Naive thymus-derived CD4-positive, alpha-beta T cell (primary cell): ENCODE measurements at regions not wholly inside any gene's neighbourhood (a gene's known extent, or its start where the extent isn't known, plus 50 kb on each side); places are given as distances from the start of the nearest gene placed in this dataset.
"Not testable (repeated sequence)": the region's sequence is repeated elsewhere in the genome, so short reads cannot be mapped to it uniquely, and the experiment has no call there.

Experiments used
- ATAC-seq: fragments of 150-1000 bp; cut with Tn5 transposase; 2 replicates; pipeline ENCODE4 v1.10.0; 2021; ENCODE audit warnings: mild to moderate bottlenecking, moderate library complexity
- CTCF ChIA-PET: fragments of 350-600 bp; sonication (Branson Sonifier 250); formaldehyde crosslinking; loops from one replicate; lab custom pipeline; 2021; ENCODE audit warnings: antibody characterized with exemption; lab: Charles Lee
- POLR2A ChIA-PET: fragments of 350-600 bp; sonication (Branson Sonifier 250); formaldehyde crosslinking; loops from one replicate; lab custom pipeline; 2021; ENCODE audit warnings: antibody characterized with exemption, inconsistent platforms; lab: Charles Lee
- DNase-seq, 9 donors: peaks; one replicate each; pipeline versions ENCODE4 v3.0.0 to v3.0.0-alpha.2; 2020 to 2022; ENCODE audit warnings: mixed read lengths in 1 of 9
- H3K27ac ChIP-seq: one replicate; pipeline ENCODE4 v1.7.0; 2013; ENCODE audit warnings: mild to moderate bottlenecking, low read depth, low read length, moderate library complexity
- H3K27me3 ChIP-seq, 2 donors: one replicate each; pipeline ENCODE4 v1.7.0; 2013; ENCODE audit warnings: low read length in 2 of 2, mild to moderate bottlenecking in 2 of 2, moderate library complexity in 2 of 2; ENCODE audit not compliant: control insufficient read depth in 2 of 2, insufficient read depth in 2 of 2
- H3K36me3 ChIP-seq, 3 experiments: 1 replicate in 2 of 3; 2 replicates in 1 of 3; pipeline ENCODE4 v1.7.0; 2013; ENCODE audit warnings: low read length in 3 of 3, mild to moderate bottlenecking in 3 of 3, moderate library complexity in 1 of 3; ENCODE audit not compliant: insufficient read depth in 3 of 3, control insufficient read depth in 2 of 3
- H3K4me1 ChIP-seq, 2 donors: one replicate each; pipeline ENCODE4 v1.7.0; 2013; ENCODE audit warnings: low read length in 2 of 2, mild to moderate bottlenecking in 2 of 2, moderate library complexity in 1 of 2; ENCODE audit not compliant: control insufficient read depth in 2 of 2, insufficient read depth in 2 of 2
- H3K4me3 ChIP-seq: 2 replicates; pipeline ENCODE4 v1.7.0; 2013; ENCODE audit warnings: mild to moderate bottlenecking, low read length
- H3K9me3 ChIP-seq, 3 experiments: 1 replicate in 2 of 3; 2 replicates in 1 of 3; pipeline ENCODE4 v1.7.0; 2013; ENCODE audit warnings: low read length in 3 of 3; ENCODE audit not compliant: control insufficient read depth in 2 of 3
- H3K27ac Mint-ChIP-seq, 9 donors: one replicate each; pipeline ENCODE4 v1.8.0; 2020 to 2022; ENCODE audit warnings: mixed read lengths in 9 of 9, mild to moderate bottlenecking in 8 of 9, moderate library complexity in 5 of 9, inconsistent platforms in 2 of 9
- H3K27me3 Mint-ChIP-seq, 5 donors: one replicate each; pipeline ENCODE4 v1.8.0; 2021 to 2022; ENCODE audit warnings: mixed read lengths in 5 of 5, mild to moderate bottlenecking in 1 of 5
- H3K36me3 Mint-ChIP-seq, 5 donors: one replicate each; pipeline ENCODE4 v1.8.0; 2020 to 2022; ENCODE audit warnings: mixed read lengths in 5 of 5, mild to moderate bottlenecking in 3 of 5, inconsistent platforms in 1 of 5
- H3K4me1 Mint-ChIP-seq, 7 donors: one replicate each; pipeline ENCODE4 v1.8.0; 2020 to 2022; ENCODE audit warnings: mixed read lengths in 7 of 7, mild to moderate bottlenecking in 3 of 7, inconsistent platforms in 1 of 7
- H3K4me3 Mint-ChIP-seq, 10 donors: one replicate each; pipeline ENCODE4 v1.8.0; 2020 to 2022; ENCODE audit warnings: mild to moderate bottlenecking in 10 of 10, mixed read lengths in 10 of 10, moderate library complexity in 6 of 10, inconsistent platforms in 2 of 10
- H3K9me3 Mint-ChIP-seq, 11 donors: one replicate each; pipeline ENCODE4 v1.8.0; 2020 to 2022; ENCODE audit warnings: mixed read lengths in 11 of 11, mild to moderate bottlenecking in 4 of 11, inconsistent platforms in 1 of 11, moderate library complexity in 1 of 11
- intact Hi-C, 2 donors: fragments of 100-400 bp; cut with micrococcal nuclease; formaldehyde crosslinking; loops; one replicate each; pipeline ENCODE4 v1.15.1; 2023

- no peaks in the 10 kb centered on the region for H3K4me1 Mint-ChIP-seq
- no peak overlapping the region for H3K27ac Mint-ChIP-seq
- no peak overlapping the region for H3K4me3 Mint-ChIP-seq
- Histone ChIP-seq H3K27me3 (no peaks in the 10 kb centered on the region), H3K4me3 (no peak overlapping the region), H3K9me3 (peaks cover 0 to 3% (median 0%) of the 10 kb centered on the region in 3 experiments), H3K27ac (no peak overlapping the region), H3K36me3 (no peaks in the 10 kb centered on the region), H3K4me1 (no peaks in the 10 kb centered on the region)
- ChIA-PET POLR2A (no interaction called here), CTCF (no interaction called here)
- H3K36me3 Mint-ChIP-seq = peaks cover 0 to 9% (median 2%) of the 10 kb centered on the region in 5 donors
- no peak for DNase-seq
- H3K9me3 Mint-ChIP-seq = peaks cover 0 to 17% (median 13%) of the 10 kb centered on the region in 11 donors
- intact Hi-C loops = no loop called here
- peaks cover 0 to 7% (median 0%) of the 10 kb centered on the region in 5 donors for H3K27me3 Mint-ChIP-seq
- no peak for ATAC-seq
These were observed 60.3 kb upstream of the ADAMTS2 start for GRCh38 chr5:179405426-179406030.

- Histone ChIP-seq H3K27ac (no peak overlapping the region), H3K4me1 (no peaks in the 10 kb centered on the region), H3K36me3 (no peaks in the 10 kb centered on the region), H3K9me3 (peaks cover 0 to 8% (median 0%) of the 10 kb centered on the region in 3 experiments), H3K4me3 (no peak overlapping the region), H3K27me3 (no peaks in the 10 kb centered on the region)
- Mint-ChIP-seq H3K4me3 (no peak overlapping the region), H3K4me1 (no peaks in the 10 kb centered on the region), H3K27me3 (peaks cover 0 to 7% (median 0%) of the 10 kb centered on the region in 5 donors), H3K36me3 (peaks cover 0 to 13% (median 2%) of the 10 kb centered on the region in 5 donors), H3K9me3 (peaks cover 0 to 22% (median 14%) of the 10 kb centered on the region in 11 donors), H3K27ac (no peak overlapping the region)
- ChIA-PET POLR2A (no interaction called here), CTCF (no interaction called here)
- DNase-seq (no peak), ATAC-seq (no peak)
- intact Hi-C loops = no loop called here
These were observed 59.8 kb upstream of the ADAMTS2 start for GRCh38 chr5:179405054-179405416.

GRCh38 chr5:179404321-179405053 lies 59.2 kb upstream of the ADAMTS2 start:
- Mint-ChIP-seq H3K27me3 (peaks cover 0 to 7% (median 0%) of the 10 kb centered on the region in 5 donors), H3K27ac (no peak overlapping the region), H3K9me3 (peaks cover 0 to 28% (median 18%) of the 10 kb centered on the region in 11 donors), H3K4me1 (no peaks in the 10 kb centered on the region), H3K4me3 (no peak overlapping the region), H3K36me3 (peaks cover 2 to 18% (median 4%) of the 10 kb centered on the region in 5 donors)
- POLR2A ChIA-PET = no interaction called here
- Histone ChIP-seq H3K27me3 (no peaks in the 10 kb centered on the region), H3K27ac (no peak overlapping the region), H3K4me3 (no peak overlapping the region), H3K4me1 (no peaks in the 10 kb centered on the region), H3K36me3 (no peaks in the 10 kb centered on the region), H3K9me3 (peaks cover 0 to 13% (median 0%) of the 10 kb centered on the region in 3 experiments)
- ATAC-seq (no peak), DNase-seq (no peak)
- CTCF ChIA-PET = no interaction called here
- intact Hi-C loops = no loop called here

GRCh38 chr5:179403426-179404147 lies 58.3 kb upstream of the ADAMTS2 start:
- Histone ChIP-seq H3K4me3 (no peak overlapping the region), H3K9me3 (peaks cover 0 to 22% (median 0%) of the 10 kb centered on the region in 3 experiments), H3K36me3 (no peaks in the 10 kb centered on the region), H3K27ac (no peak overlapping the region), H3K4me1 (no peaks in the 10 kb centered on the region), H3K27me3 (no peaks in the 10 kb centered on the region)
- no peak overlapping the region for H3K4me3 Mint-ChIP-seq
- peaks cover 0 to 37% (median 24%) of the 10 kb centered on the region in 11 donors for H3K9me3 Mint-ChIP-seq
- H3K36me3 Mint-ChIP-seq = peaks cover 3 to 22% (median 5%) of the 10 kb centered on the region in 5 donors
- POLR2A ChIA-PET = no interaction called here
- H3K27me3 Mint-ChIP-seq = peaks cover 0 to 7% (median 0%) of the 10 kb centered on the region in 5 donors
- no peak overlapping the region for H3K27ac Mint-ChIP-seq
- no peak for ATAC-seq
- CTCF ChIA-PET = no interaction called here
- intact Hi-C loops = no loop called here
- DNase-seq = no peak
- no peaks in the 10 kb centered on the region for H3K4me1 Mint-ChIP-seq

GRCh38 chr5:179400435-179400834 lies 55.2 kb upstream of the ADAMTS2 start:
- POLR2A ChIA-PET, H3K36me3 ChIP-seq, intact Hi-C loops, H3K27ac Mint-ChIP-seq, H3K27ac ChIP-seq, ATAC-seq, DNase-seq, H3K4me1 Mint-ChIP-seq, H3K4me1 ChIP-seq, CTCF ChIA-PET, H3K4me3 Mint-ChIP-seq, H3K27me3 ChIP-seq, H3K4me3 ChIP-seq: not testable (repeated sequence)
- H3K9me3 ChIP-seq = peaks cover 0 to 25% (median 0%) of the 10 kb centered on the region in 3 experiments
- Mint-ChIP-seq H3K36me3 (peaks cover 3 to 22% (median 5%) of the 10 kb centered on the region in 5 donors), H3K27me3 (peaks cover 0 to 10% (median 6%) of the 10 kb centered on the region in 5 donors), H3K9me3 (peaks cover 6 to 50% (median 26%) of the 10 kb centered on the region in 11 donors)

GRCh38 chr5:179400020-179400419 lies 54.8 kb upstream of the ADAMTS2 start:
- no peak for DNase-seq
- H3K27me3 ChIP-seq = peaks cover 0 to 3% of the 10 kb centered on the region in 2 donors
- no peaks in the 10 kb centered on the region for H3K4me1 ChIP-seq
- H3K4me1 Mint-ChIP-seq = no peaks in the 10 kb centered on the region
- ATAC-seq = no peak
- no peaks in the 10 kb centered on the region for H3K36me3 ChIP-seq
- no peak overlapping the region for H3K4me3 Mint-ChIP-seq
- H3K36me3 Mint-ChIP-seq = peaks cover 3 to 22% (median 5%) of the 10 kb centered on the region in 5 donors
- ChIA-PET CTCF (no interaction called here), POLR2A (no interaction called here)
- H3K27me3 Mint-ChIP-seq = peaks cover 0 to 10% (median 9%) of the 10 kb centered on the region in 5 donors
- H3K27ac ChIP-seq = no peak overlapping the region
- peaks cover 0 to 25% (median 0%) of the 10 kb centered on the region in 3 experiments for H3K9me3 ChIP-seq
- no peak overlapping the region for H3K27ac Mint-ChIP-seq
- intact Hi-C loops = no loop called here
- H3K9me3 Mint-ChIP-seq = peaks cover 11 to 53% (median 26%) of the 10 kb centered on the region in 11 donors
- H3K4me3 ChIP-seq = no peak overlapping the region
